Progenitor cell of endocrine pancreas (in vitro differentiated cells): ENCODE measurements at regions not wholly inside any gene's neighbourhood (a gene's known extent, or its start where the extent isn't known, plus 50 kb on each side); places are given as distances from the start of the nearest gene placed in this dataset.
A peak's percentile ranks its signal among the peaks of the same experiment; 100 is the strongest.

Experiments used
- DNase-seq: peaks from one replicate; pipeline ENCODE4 v3.0.0; 2021; ENCODE audit warnings: low spot score; ENCODE audit not compliant: unreplicated experiment
- H3K27ac Mint-ChIP-seq: 2 replicates; pipeline ENCODE4 v1.8.0; 2021; ENCODE audit warnings: mild to moderate bottlenecking, moderate library complexity, mixed read lengths
- H3K27me3 Mint-ChIP-seq: 2 replicates; pipeline ENCODE4 v1.8.0; 2021; ENCODE audit warnings: mixed read lengths
- H3K36me3 Mint-ChIP-seq: 2 replicates; pipeline ENCODE4 v1.8.0; 2022; ENCODE audit warnings: mixed read lengths; ENCODE audit not compliant: insufficient read depth
- H3K4me1 Mint-ChIP-seq: 2 replicates; pipeline ENCODE4 v1.8.0; 2021; ENCODE audit warnings: low read depth, mixed read lengths
- H3K4me3 Mint-ChIP-seq: 2 replicates; pipeline ENCODE4 v1.8.0; 2021; ENCODE audit warnings: low read depth, mild to moderate bottlenecking, moderate library complexity, mixed read lengths
- H3K9me3 Mint-ChIP-seq: 2 replicates; pipeline ENCODE4 v1.8.0; 2021; ENCODE audit warnings: low read depth, mixed read lengths
- TF ChIP-seq, protein P1 (sequence below): fragments of 200-600 bp; sonication (generic); IDR thresholded peaks from one replicate; pipeline ENCODE4 v1.5.0; 2021; ENCODE audit warnings: antibody characterized with exemption, mild to moderate bottlenecking; ENCODE audit not compliant: unreplicated experiment

DNA sequence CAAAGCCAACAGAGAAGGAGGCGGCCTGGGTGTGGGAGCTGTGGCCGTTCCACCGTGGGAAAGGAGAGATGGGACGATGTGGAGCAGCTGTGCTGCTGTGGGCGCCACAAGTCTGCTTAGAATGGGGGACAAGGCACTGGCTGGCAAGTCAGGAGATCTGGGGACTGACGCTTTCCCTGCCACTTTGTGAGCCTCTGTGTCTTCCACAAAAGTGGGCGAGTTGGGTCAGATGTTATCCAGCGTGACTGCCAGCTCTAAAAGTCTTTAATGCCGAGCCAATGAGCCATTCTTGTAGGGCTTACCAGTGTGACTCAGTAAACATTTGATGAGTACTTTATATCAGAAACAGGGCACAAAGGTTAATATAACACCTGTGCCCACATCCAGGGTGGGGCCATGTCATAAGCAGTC lies 113.6 kb upstream of the MGAT5 start:
- Mint-ChIP-seq H3K4me1 (peaks cover 43% of the 10 kb centered on the region), H3K4me3 (no peak overlapping the region), H3K9me3 (no peaks in the 10 kb centered on the region), H3K36me3 (peaks cover 8% of the 10 kb centered on the region), H3K27me3 (no peaks in the 10 kb centered on the region), H3K27ac (no peak overlapping the region)
- DNase-seq: no peak
- TF ChIP-seq, protein P1, sequence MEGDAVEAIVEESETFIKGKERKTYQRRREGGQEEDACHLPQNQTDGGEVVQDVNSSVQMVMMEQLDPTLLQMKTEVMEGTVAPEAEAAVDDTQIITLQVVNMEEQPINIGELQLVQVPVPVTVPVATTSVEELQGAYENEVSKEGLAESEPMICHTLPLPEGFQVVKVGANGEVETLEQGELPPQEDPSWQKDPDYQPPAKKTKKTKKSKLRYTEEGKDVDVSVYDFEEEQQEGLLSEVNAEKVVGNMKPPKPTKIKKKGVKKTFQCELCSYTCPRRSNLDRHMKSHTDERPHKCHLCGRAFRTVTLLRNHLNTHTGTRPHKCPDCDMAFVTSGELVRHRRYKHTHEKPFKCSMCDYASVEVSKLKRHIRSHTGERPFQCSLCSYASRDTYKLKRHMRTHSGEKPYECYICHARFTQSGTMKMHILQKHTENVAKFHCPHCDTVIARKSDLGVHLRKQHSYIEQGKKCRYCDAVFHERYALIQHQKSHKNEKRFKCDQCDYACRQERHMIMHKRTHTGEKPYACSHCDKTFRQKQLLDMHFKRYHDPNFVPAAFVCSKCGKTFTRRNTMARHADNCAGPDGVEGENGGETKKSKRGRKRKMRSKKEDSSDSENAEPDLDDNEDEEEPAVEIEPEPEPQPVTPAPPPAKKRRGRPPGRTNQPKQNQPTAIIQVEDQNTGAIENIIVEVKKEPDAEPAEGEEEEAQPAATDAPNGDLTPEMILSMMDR: no peak

DNA sequence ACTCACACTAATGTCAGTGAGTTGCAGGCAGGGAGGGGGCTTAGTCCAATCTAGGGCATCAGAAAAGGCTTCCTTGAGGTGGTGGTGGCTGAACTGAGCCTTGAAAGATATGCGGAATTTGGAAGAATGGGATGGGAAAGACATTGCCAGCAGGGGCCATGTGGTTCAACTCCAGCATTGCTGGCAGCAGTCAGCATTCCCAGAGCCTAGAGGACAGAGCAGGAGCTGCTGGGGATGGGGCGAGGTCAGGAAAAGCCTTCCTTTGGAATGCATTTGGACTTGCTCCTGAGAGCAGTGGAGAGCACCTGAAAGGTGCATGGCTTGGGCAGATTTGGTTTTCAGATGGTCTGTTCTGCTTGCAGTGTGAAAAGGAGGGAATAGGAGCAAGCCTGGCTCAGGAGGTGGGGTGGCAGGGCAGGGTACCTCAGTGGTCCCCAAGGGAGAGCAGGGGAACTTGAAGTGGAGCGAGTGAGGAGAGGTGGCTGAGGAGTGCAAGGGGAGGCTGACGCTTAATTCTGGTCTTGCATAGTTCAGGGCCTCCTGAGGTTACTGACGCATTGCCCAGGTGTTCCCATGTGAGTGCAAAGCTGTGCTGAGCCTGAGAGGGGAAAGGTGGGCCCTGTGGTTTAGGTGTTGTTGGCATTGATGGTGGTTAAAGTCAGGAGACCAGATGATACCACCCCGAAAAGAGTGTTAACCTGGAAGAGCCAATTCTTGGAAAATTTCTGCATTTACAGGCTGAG lies 112.1 kb upstream of the MGAT5 start:
- no peak for DNase-seq
- TF ChIP-seq, protein P1: no peak
- Mint-ChIP-seq H3K27ac (no peak overlapping the region), H3K36me3 (peaks cover 6% of the 10 kb centered on the region), H3K4me3 (no peak overlapping the region), H3K4me1 (peaks cover 48% of the 10 kb centered on the region), H3K27me3 (no peaks in the 10 kb centered on the region), H3K9me3 (no peaks in the 10 kb centered on the region)

DNA sequence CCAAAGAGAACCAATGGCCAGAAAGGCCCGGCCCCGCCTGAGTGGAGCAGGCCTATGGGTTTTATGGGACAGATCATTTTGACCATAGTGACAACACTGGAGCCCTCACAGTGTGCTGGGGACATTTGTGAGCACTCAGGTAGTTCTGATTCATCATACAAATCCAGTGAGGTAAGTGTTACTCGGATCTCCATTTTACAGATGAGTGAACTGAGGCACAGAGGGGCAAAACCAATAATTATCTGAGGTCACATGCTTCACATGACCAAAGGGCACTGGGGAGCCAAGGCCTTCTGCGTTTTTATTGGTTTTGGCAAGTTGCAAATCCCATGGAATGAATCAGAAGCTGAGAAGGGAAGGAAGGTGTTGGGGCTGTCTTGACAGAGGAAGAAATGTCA lies 111.5 kb upstream of the MGAT5 start:
- Mint-ChIP-seq H3K4me1 (peaks cover 47% of the 10 kb centered on the region), H3K4me3 (no peak overlapping the region), H3K9me3 (no peaks in the 10 kb centered on the region), H3K27ac (peak overlapping the region; percentile 14), H3K27me3 (no peaks in the 10 kb centered on the region), H3K36me3 (peaks cover 6% of the 10 kb centered on the region)
- TF ChIP-seq, protein P1: no peak
- no peak for DNase-seq

DNA sequence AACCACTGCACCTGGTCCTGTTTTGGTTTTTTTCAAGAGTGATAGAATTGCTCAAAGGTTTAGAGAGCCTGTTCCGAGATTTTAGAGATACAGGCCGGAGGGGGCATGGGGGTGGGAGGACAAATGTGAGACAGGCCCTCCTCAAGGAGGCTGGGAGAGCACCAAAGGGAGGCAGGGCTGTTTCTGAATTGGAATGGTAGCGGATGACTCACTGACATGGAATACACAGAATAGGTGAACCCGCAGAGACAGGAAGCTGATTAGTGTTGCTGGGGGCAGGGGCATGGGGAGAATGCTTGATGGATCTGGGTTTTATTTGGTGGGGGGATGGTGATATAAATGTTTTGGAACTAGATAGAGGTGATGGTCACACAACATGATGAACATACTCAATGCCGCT lies 111.0 kb upstream of the MGAT5 start:
- Mint-ChIP-seq H3K4me3 (no peak overlapping the region), H3K36me3 (peaks cover 6% of the 10 kb centered on the region), H3K9me3 (no peaks in the 10 kb centered on the region), H3K27me3 (no peaks in the 10 kb centered on the region), H3K27ac (no peak overlapping the region), H3K4me1 (peaks cover 50% of the 10 kb centered on the region)
- DNase-seq: no peak
- TF ChIP-seq, protein P1: no peak

DNA sequence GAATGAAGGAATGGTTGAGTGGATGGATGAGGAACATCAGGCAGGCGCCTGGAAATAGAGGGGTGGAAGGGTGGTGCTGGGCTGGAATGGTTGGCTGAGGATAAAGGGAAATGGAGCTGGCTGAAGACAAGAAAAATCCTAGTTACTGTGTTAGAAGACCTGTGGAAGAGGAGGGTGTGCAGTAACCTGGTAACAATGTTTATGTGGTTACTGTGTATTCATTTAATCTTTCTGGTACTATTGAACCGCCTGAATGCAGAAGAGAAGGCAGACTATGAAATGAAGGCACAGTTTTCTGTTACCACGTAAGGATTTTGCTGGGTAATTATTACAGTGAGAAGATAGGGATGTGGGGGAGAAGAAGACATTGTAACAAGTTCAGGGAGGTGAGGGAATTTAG lies 110.3 kb upstream of the MGAT5 start:
- no peak for DNase-seq
- Mint-ChIP-seq H3K36me3 (peaks cover 6% of the 10 kb centered on the region), H3K27me3 (no peaks in the 10 kb centered on the region), H3K27ac (peak overlapping the region; percentile 7), H3K4me1 (peaks cover 50% of the 10 kb centered on the region), H3K4me3 (no peak overlapping the region), H3K9me3 (no peaks in the 10 kb centered on the region)
- TF ChIP-seq, protein P1: no peak
